GM19395 (cell line): ENCODE measurements at regions not wholly inside any gene's neighbourhood (a gene's known extent, or its start where the extent isn't known, plus 50 kb on each side); places are given as distances from the start of the nearest gene placed in this dataset.

Experiments
- ATAC-seq: cut with Tn5 transposase; IDR thresholded peaks from one replicate; pipeline ENCODE4 v1.9.1; 2021; ENCODE audit warnings: mild to moderate bottlenecking, moderate library complexity; ENCODE audit not compliant: unreplicated experiment

DNA sequence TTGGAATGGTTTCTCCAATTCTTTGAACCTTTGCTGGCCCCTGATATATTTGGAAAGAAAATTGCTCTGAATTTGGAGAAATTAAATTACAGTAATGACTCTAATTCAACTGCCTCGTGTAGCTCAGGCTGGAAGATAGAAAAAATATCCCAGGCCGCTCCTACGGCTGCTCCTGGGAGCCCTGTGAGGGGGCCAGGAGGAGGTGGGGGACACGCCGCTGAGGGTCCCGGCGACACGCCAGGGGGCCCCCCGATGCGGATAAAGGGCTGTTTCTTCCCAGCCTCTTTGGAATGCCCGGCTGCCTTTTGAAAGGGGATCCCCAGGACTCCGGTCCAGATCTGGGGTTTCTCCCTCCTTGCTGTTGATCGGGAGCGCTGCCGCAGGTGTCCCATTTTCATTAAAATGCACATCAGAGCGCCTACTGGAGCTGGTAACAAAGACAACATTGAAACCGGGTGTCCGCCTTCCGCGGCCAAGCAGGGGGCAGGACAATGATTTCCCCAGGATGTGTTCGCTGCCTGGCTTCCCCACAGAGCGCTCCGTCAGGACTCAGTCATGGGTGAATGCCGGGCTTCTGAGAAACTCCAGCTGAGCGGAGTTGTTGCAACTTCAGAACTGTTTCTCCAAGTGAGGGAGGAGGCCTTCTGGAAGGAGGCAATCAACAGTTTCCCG lies 200.1 kb upstream of the KBTBD8 start:
- ATAC-seq = no peak

DNA sequence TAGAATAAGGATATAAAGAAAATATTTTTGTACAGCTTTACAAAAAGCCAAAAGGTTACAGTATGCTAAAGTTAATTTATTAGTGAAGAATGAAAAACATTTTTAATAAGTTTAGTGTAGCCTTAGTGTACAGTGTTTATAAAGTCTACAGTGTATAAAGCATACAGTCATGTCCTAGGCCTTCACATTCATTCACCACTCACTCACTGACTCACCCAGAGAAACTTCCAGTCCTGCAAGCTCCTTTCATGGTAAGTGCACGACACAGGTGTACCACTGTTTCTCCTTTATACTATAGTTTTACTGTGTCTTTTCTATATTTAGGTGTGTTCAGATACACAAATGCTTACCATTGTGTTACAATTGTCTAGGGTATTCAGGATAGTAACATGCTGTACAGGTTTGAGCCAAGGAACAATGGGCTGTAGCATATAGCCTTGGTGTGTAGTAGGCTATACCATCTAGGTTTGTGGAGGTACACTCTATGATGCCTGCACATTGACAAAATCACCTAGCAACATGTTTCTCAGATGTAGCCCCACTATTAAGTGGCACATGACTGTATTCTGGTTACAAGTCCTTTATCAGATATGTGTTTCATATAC lies 197.1 kb upstream of the KBTBD8 start:
- ATAC-seq = no peak

DNA sequence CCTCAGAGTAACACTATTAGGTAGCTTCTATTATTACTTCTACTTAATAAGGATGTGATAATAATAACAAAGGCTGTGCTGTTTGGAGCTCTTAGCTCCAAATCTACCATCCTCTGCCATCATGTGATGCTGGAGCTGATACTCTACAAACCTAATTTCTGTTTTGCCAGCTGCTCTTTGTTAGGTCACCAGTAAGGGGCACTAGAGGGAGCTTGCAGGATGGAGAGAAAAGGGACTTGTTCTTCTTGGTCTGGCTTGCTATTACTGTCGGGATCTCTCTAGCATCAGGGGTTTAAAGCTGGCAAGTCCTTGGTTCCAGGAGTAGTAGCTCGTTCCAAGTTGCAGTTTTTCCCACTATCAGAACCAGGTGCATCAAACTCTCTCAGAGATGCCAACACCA lies 194.9 kb upstream of the KBTBD8 start:
- ATAC-seq = no peak

DNA sequence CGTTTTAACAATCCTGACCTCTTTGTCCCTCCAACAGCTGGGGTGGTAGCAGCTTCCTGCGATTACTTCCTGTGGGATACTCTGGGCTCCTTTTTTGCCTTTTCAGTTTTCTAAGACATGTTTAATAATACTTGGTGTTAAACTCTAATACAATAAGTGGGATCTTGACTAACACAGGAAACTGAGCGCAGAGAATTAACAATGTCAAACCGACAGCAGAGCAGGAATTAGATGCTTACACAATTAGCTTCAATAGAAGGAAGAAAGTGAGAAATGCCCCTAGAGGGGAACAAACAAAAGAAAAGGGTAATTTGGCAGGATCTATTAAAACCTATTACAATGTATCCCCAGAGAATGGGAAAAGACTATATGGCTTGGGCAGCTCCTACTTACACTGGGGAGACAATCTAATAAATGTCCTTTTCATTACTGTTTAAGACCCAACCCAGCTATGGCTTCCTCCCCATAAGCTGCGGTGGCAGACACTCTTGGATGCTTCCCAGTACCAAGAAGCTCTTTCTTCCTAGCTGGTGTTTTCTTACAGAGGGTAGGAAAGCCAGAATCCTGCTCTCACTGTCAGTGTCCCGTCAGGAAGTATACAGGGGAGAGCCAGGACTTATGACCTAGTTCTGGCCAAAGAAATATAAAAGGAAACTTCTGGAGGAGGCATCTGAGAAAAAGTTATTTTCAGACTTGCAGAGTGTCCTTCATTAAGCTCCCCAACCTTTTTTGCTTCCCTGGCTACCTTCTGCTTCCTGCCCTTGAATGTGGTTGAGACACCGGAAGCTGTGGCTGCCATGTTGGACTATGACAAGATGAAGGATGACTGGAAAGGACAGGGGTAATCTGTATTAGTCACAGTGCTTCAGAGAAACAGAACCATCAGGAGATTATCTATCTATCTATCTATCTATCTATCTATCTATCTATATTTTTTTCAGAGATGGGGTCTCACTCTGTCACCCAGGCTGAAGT lies 194.1 kb upstream of the KBTBD8 start:
- ATAC-seq = no peak

DNA sequence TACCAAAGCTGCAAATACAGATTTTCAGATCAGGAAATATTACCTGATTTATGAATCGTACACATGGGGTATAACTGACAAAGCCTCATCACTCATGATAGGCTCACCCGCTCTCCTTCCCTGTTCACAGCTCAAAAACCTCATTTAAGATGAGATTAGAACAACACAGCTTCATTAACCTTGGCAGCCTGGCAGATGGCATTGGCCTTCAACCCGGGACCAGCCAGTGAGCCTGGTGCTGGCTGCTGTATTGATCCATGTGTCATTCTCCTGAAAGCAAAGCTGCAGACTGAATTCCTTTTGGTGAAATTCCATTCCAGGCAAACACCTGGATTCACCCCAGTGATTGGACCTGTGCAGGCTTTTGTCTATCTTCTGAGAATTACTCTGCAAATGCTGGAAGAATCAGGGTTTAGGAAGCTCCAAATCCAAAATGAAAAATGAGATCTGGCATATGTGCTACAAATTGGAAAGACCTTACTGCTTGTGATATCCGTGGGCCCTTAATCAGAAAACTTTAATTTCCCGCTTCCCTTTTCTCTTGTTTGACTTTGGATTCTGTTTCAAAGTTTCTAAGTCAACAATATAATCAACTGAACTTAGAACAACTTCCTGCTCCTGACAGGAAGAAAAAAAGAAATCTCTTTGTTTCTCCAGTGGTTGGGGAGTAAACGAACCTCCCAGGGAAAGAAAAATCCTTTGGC lies 189.1 kb upstream of the KBTBD8 start:
- no peak for ATAC-seq

DNA sequence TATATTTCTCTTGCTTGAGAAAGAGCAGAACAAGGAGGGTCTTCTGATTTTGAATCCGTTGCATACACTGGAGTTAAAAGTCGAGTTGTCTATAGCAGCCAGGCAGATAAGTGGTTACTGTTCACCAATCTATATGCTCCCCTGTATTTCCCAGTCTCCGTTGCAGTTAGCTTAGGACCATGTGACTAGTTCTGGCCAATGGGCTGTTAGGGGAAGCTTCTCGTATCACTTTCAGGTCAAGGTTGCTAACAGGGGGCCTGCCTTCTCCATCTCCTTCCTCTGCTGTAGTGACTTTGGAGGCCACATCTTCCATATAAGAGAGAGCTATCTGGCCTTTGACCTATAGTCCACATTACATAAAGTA lies 188.5 kb upstream of the KBTBD8 start:
- ATAC-seq = no peak

DNA sequence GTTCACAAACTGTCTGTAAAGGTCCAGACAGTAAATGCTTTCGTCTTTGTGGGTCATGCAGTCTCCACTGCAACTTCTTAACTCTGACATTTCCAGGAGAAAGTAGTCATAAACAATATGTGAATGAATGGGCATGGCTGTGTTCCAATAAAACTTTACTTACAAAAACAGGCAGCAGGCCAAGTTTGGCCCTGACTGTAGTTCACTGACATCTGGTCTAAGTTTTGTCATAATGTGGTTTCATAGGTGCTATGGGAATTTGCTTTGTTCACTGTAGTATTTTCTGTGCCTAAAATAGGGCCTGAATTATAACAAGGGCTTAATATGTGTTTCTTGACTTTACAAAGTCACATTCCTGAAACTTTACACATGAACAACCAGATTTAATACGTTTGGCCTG lies 186.0 kb upstream of the KBTBD8 start:
- no peak for ATAC-seq

DNA sequence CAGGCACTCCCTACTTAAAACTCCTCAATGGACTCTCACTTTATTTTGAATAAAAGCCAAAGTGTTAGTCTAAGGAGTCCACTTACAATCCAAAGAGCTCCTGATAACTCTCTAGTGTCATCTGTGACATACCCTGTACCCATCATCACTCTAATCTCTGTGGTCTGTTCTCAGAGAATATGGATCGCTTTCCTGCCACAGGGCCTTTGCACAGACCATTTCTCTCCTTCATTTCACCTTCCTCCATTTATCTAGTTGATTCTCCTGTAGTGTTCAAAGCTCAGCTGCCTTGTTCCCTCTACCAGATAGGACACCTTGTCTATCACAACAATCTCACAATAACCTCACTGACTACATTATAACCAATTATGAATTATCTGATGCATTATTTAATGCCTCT lies 185.4 kb upstream of the KBTBD8 start:
- ATAC-seq = no peak

DNA sequence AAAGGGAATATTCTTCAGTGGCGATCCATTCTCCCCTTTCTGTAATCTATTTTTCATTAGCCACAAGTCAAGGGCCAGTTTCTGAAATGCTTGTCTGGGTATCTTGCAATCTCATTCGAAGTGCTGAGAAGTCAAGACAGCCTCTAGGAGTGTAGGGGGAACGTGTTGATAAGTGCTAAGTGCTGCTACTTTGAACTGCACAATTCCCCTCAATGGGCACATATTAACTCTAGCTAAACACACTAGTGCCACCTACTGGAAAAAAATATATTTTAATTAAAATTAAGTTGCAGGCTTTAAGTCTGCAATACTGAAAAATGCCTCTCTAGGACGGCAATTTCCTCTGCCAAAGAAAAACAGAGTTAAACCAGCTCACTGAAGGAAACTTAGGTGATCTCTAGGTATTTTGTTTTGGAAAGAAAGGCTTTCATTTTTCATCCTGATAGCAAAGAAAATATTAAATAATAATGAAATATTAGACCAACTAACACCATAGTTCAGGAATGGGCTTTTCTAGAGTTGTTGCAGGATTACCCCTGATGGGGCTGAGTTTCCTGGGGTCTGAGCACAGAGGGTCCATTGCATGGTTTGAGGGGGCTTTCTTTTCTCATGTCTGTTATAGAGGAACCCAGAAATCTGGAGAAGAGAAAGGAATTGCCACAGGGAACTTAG lies 181.9 kb upstream of the KBTBD8 start:
- ATAC-seq = peak; percentile 82

DNA sequence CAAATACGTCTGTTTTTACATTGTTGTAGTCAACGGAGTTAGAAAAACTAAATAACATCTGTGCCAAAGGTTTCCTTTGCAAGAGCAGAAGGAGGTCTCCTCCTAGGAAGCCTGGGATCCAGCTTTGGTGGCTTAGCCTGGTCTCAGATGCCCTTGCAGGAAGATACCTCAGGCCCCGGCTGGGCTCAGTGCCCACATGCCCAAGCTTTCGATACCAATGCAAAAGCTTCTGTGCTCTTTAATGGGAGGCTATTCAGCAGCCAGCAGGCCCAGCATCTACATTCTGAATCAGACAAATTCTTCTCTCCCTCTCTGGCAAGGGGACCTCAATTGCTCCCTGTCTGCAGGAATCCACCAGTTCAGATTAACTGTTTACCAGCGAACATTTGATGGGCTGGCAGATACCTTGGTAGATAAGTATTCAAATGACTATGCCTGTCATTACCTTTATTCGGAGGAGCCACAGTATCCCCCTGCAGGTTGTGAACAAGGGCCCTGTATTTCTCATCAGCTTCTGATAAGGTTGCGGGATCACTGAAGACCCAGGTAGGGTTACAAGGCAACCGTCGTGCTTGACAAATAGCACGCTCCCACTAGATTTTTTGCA lies 180.1 kb upstream of the KBTBD8 start:
- no peak for ATAC-seq

DNA sequence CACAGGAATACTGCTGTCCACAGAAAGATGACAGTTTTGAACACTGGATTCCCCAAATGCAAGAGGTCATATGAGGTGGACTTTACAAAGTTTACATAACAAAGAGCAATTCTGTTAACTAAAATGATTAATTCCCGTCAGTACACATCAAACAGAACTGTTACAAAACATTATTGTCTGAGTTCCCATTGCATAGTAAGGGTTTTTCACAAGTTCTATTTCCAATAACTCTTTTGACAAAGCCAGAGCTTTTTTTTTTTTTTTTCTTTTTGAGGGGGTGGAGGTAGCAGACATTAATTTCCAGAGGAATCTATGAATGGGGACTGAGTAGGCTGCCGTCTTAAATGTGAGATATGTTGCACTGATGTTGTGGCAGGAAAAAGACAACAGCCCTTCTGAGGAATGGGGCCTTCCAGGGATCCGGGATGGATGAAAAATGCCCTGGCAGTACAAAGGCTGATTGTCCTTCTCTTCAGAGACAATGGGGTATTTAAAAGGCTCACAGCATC lies 178.1 kb upstream of the KBTBD8 start:
- ATAC-seq = no peak

DNA sequence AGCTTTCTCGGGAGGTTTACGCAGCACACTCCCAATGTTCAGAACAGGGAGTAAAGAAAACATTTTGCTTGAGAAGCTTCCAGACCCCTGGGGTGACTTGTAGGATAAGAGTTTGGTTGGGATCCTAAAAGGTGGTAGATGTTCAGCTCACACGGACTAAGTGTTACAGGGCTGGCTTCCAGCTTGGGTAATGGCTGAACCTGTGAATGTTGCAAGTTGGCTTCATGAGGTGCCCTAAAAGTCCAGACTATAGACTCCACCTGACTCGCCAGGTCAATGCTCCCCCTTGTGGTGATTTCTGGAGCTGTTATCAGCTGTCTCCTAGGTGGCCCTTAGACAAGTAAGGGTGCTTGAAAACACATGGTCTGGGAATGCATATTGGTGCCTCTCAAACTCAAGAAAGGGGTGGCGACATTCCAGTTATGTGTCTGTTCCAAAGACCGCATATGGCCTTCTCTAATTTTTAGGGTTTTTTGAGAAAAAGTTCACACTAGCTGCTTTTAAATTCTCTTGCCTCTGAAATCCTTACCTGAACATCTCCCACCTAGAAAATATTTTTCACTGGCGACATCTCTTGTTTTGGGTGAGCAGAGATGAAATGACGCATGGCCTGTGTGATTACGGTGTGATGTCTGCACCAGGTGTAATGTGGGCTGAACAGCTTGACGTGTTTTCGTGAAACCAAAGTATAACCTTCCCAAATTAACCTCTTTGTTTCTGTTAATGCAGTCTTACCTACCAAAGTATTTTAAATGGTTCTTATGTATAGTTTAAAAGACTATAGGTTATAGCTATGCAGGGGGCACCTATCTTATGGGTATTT lies 175.7 kb upstream of the KBTBD8 start:
- peak; percentile 93 for ATAC-seq

DNA sequence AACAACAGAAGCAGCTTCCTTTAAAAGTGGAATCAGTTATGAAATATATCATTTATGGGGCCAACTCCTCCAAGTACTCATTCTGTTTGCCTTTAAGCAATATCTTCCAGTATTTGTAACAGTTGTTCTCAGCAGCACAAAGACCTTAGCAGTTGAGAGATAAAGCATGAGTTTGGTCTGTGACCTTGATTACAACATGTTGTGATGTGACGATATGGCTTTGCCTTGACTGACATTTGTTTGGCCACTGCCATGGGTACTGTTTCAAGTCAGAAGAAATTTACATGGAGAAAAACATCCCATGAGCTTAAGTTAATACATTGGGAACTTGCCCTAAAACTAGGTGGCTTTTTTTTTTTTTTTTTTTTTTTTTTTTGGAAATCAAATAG lies 175.1 kb upstream of the KBTBD8 start:
- no peak for ATAC-seq

DNA sequence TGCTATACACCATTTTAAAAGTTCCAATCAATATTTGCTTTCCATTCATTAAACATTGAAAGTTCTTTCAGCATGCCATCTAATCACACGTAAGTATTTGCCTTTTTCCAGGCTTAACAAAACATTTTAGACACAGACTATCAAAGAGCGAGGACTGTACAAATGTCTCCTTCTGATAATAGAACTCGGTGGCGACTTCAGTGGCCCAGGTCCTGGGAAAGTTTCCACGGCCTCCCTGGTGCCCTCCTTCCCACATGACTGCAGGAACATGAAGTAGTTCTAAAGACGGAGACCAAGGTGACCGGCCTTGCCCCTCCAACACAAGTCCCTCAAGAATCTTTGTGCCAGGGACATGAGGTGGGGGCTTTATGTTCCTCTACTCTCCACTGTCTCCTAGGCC lies 174.6 kb upstream of the KBTBD8 start:
- ATAC-seq = no peak

DNA sequence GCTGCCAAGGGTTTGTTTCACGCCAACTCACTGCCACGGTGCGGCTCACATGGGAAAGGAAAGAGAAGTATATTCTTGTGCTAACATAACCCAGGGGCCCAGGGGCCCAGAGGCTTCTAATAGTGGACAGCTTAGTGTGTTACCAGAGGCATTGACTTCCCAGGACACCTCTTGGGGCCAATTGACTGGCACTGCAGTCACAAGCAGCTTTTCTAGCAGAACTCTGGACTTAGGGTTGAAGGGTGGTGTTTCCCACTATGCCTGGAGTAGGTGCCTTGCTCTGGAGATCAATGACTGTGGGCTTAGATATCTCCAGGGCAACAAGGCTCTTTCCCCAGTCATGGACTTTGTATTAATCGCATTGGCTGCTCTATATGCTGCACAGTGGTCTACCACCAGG lies 172.7 kb upstream of the KBTBD8 start:
- ATAC-seq = no peak

DNA sequence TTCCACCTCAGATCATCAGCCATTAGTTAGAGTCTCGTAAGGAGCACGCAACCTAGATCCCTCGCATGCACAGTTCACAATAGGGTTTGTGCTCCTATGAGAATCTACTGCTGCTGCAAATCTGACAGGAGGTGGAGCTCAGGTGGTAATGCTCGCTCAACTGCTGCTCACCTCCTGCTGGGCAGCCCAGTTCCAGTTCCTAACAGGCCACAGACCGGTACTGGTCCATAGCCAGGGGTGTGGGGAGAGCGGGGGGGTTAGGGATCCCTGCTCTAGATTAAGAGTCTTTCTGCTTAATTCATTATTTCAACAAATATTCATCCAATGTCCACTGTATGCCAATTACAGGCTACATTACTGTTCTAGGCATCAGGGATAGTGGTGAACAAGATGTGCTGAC lies 170.4 kb upstream of the KBTBD8 start:
- no peak for ATAC-seq

DNA sequence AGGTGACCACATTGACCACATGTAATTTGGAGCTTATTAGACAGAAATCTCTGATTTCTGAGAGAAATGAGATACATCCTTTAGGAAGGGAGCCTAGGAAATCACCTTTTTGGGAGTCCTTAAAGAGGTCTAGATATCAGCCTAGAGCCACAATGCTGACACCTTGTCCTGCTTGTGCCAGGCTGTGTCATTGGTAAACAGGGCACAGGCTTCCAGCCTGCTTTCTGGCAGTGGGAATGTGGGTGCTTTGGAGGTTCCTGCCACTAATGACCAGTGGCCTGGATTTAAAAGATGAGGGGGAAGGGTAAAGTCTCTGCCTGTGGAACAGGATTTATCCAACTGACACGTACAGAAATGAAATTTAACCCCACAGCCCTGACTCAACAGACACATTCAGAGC lies 169.8 kb upstream of the KBTBD8 start:
- no peak for ATAC-seq

DNA sequence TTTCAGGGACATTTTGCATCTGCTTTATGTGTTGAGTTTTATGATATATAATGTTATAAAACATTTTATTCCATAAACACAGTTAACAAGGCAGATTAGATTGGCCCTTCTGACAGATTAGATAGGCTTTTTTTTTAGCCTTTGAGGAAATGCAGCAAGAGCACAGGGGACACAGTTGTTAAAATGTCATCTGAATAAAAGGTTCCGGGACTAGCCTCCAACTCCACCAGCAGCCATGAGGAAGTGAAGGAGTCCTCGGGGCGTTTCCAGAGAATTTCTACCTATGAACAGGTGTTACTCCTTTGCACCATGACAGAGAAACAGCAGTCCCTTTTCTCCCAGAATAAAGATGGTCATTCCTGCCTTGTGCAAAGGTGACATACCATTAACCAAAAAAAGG lies 167.8 kb upstream of the KBTBD8 start:
- ATAC-seq = no peak

DNA sequence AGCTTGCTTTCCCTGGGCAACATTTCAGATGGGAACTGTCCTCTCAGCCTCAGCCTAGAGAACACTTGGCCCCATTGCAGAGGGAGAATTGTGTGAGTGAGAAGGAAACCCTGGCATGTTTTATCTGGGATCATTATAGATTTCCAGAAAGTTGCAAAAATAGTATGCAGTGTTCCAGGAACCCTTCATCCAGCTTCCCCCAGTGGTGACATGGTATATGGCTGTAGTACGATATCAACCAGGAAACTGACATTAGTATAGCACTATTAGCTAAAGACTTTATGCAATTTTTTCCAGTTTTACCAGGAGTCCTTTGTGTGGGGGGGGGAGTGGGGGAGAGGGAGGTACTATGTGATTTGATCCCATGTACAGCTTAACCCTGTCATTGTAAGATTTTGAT lies 166.2 kb upstream of the KBTBD8 start:
- no peak for ATAC-seq
